ENCODE measurements at regions not wholly inside any gene's neighbourhood (a gene's known extent, or its start where the extent isn't known, plus 50 kb on each side); places are given as distances from the start of the nearest gene placed in this dataset.

GRCh38 chr18:67074309-67074708, 442.2 kb downstream of the DSEL start:
- H3K27ac ChIP-seq (ENCODE audit: low read length), result no peak overlapping the region
- no peaks in the 10 kb centered on the region for H3K9me3 ChIP-seq (replicated peaks; ENCODE audit: control insufficient read depth, low read depth, low read length)
- no peak for DNase-seq
- 33% methylated on average over 2 of the region's 4 CpGs for WGBS (ENCODE audit: insufficient coverage)
- no peaks in the 10 kb centered on the region for H3K4me1 ChIP-seq (ENCODE audit: control insufficient read depth, insufficient read depth, low read length)
- H3K4me3 ChIP-seq (ENCODE audit: low read length), result no peak overlapping the region
- no peaks in the 10 kb centered on the region for H3K27me3 ChIP-seq (ENCODE audit: control insufficient read depth, insufficient read depth, low read length)
- no peaks in the 10 kb centered on the region for H3K36me3 ChIP-seq (ENCODE audit: control insufficient read depth, insufficient read depth, low read length)

GRCh38 chr18:67072791-67073190, 443.7 kb downstream of the DSEL start:
- H3K27me3 ChIP-seq (ENCODE audit: control insufficient read depth, insufficient read depth, low read length), result no peaks in the 10 kb centered on the region
- H3K27ac ChIP-seq (ENCODE audit: low read length), result no peak overlapping the region
- H3K9me3 ChIP-seq (replicated peaks; ENCODE audit: control insufficient read depth, low read depth, low read length), result no peaks in the 10 kb centered on the region
- 100% methylated on average over 1 of the region's 2 CpGs for WGBS (ENCODE audit: insufficient coverage)
- DNase-seq, result no peak
- H3K4me1 ChIP-seq (ENCODE audit: control insufficient read depth, insufficient read depth, low read length), result no peaks in the 10 kb centered on the region
- no peaks in the 10 kb centered on the region for H3K36me3 ChIP-seq (ENCODE audit: control insufficient read depth, insufficient read depth, low read length)
- H3K4me3 ChIP-seq (ENCODE audit: low read length), result no peak overlapping the region

- Histone ChIP-seq H3K27ac (ENCODE audit: low read length) (no peak overlapping the region), H3K36me3 (ENCODE audit: control insufficient read depth, insufficient read depth, low read length) (no peaks in the 10 kb centered on the region), H3K9me3 (replicated peaks; ENCODE audit: control insufficient read depth, low read depth, low read length) (no peaks in the 10 kb centered on the region), H3K27me3 (ENCODE audit: control insufficient read depth, insufficient read depth, low read length) (no peaks in the 10 kb centered on the region), H3K4me1 (ENCODE audit: control insufficient read depth, insufficient read depth, low read length) (no peaks in the 10 kb centered on the region), H3K4me3 (ENCODE audit: low read length) (no peak overlapping the region)
- DNase-seq, result no peak
- no CpG with 5 or more reads among the region's 2 CpGs for WGBS (ENCODE audit: insufficient coverage)
Measured at GRCh38 chr18:67068608-67069007, 447.9 kb downstream of the DSEL start.

GRCh38 chr18:67047334-67047733, 443.4 kb upstream of the CDH19 start:
- no peak overlapping the region for H3K27ac ChIP-seq (ENCODE audit: low read length)
- no peaks in the 10 kb centered on the region for H3K36me3 ChIP-seq (ENCODE audit: control insufficient read depth, insufficient read depth, low read length)
- H3K4me3 ChIP-seq (ENCODE audit: low read length), result no peak overlapping the region
- H3K9me3 ChIP-seq (replicated peaks; ENCODE audit: control insufficient read depth, low read depth, low read length), result peaks cover 4% of the 10 kb centered on the region
- H3K27me3 ChIP-seq (ENCODE audit: control insufficient read depth, insufficient read depth, low read length), result no peaks in the 10 kb centered on the region
- H3K4me1 ChIP-seq (ENCODE audit: control insufficient read depth, insufficient read depth, low read length), result no peaks in the 10 kb centered on the region
- no peak for DNase-seq
- WGBS (ENCODE audit: insufficient coverage), result no CpG with 5 or more reads among the region's 6 CpGs

- Histone ChIP-seq H3K4me3 (ENCODE audit: low read length) (no peak overlapping the region), H3K4me1 (ENCODE audit: control insufficient read depth, insufficient read depth, low read length) (no peaks in the 10 kb centered on the region), H3K36me3 (ENCODE audit: control insufficient read depth, insufficient read depth, low read length) (no peaks in the 10 kb centered on the region), H3K27me3 (ENCODE audit: control insufficient read depth, insufficient read depth, low read length) (no peaks in the 10 kb centered on the region), H3K27ac (ENCODE audit: low read length) (no peak overlapping the region), H3K9me3 (replicated peaks; ENCODE audit: control insufficient read depth, low read depth, low read length) (peaks cover 2% of the 10 kb centered on the region)
- no peak for DNase-seq
- WGBS (ENCODE audit: insufficient coverage), result 91% methylated on average over 10 of the region's 11 CpGs
Measured at GRCh38 chr18:67043276-67043675, 439.4 kb upstream of the CDH19 start.

- no peak overlapping the region for H3K4me3 ChIP-seq (ENCODE audit: low read length)
- no peaks in the 10 kb centered on the region for H3K36me3 ChIP-seq (ENCODE audit: control insufficient read depth, insufficient read depth, low read length)
- DNase-seq, result no peak
- no CpG with 5 or more reads among the region's 2 CpGs for WGBS (ENCODE audit: insufficient coverage)
- H3K27ac ChIP-seq (ENCODE audit: low read length), result no peak overlapping the region
- H3K4me1 ChIP-seq (ENCODE audit: control insufficient read depth, insufficient read depth, low read length), result no peaks in the 10 kb centered on the region
- peaks cover 2% of the 10 kb centered on the region for H3K9me3 ChIP-seq (replicated peaks; ENCODE audit: control insufficient read depth, low read depth, low read length)
- H3K27me3 ChIP-seq (ENCODE audit: control insufficient read depth, insufficient read depth, low read length), result no peaks in the 10 kb centered on the region
Measured at GRCh38 chr18:67041334-67041733, 437.4 kb upstream of the CDH19 start.

GRCh38 chr18:67035026-67035425, 431.1 kb upstream of the CDH19 start:
- Histone ChIP-seq H3K27ac (ENCODE audit: low read length) (no peak overlapping the region), H3K4me3 (ENCODE audit: low read length) (no peak overlapping the region), H3K4me1 (ENCODE audit: control insufficient read depth, insufficient read depth, low read length) (no peaks in the 10 kb centered on the region), H3K9me3 (replicated peaks; ENCODE audit: control insufficient read depth, low read depth, low read length) (no peaks in the 10 kb centered on the region), H3K27me3 (ENCODE audit: control insufficient read depth, insufficient read depth, low read length) (no peaks in the 10 kb centered on the region), H3K36me3 (ENCODE audit: control insufficient read depth, insufficient read depth, low read length) (no peaks in the 10 kb centered on the region)
- no CpG with 5 or more reads among the region's 4 CpGs for WGBS (ENCODE audit: insufficient coverage)
- DNase-seq, result no peak

- DNase-seq, result no peak
Measured at GRCh38 chr18:67023059-67023458, 419.2 kb upstream of the CDH19 start.

GRCh38 chr18:67010919-67011318, 407.0 kb upstream of the CDH19 start:
- no peak overlapping the region for H3K27ac ChIP-seq (ENCODE audit: low read length)
- H3K27me3 ChIP-seq (ENCODE audit: control insufficient read depth, insufficient read depth, low read length), result no peaks in the 10 kb centered on the region
- no peaks in the 10 kb centered on the region for H3K4me1 ChIP-seq (ENCODE audit: control insufficient read depth, insufficient read depth, low read length)
- H3K36me3 ChIP-seq (ENCODE audit: control insufficient read depth, insufficient read depth, low read length), result no peaks in the 10 kb centered on the region
- no peak overlapping the region for H3K4me3 ChIP-seq (ENCODE audit: low read length)
- no peak for DNase-seq
- no peaks in the 10 kb centered on the region for H3K9me3 ChIP-seq (replicated peaks; ENCODE audit: control insufficient read depth, low read depth, low read length)

More at GRCh38 chr18:67023059-67023458, 419.2 kb upstream of the CDH19 start:
- no peaks in the 10 kb centered on the region for H3K36me3 ChIP-seq (ENCODE audit: control insufficient read depth, insufficient read depth, low read length)
- H3K27ac ChIP-seq (ENCODE audit: low read length), result no peak overlapping the region
- H3K27me3 ChIP-seq (ENCODE audit: control insufficient read depth, insufficient read depth, low read length), result no peaks in the 10 kb centered on the region
- H3K4me3 ChIP-seq (ENCODE audit: low read length), result no peak overlapping the region
- no peaks in the 10 kb centered on the region for H3K4me1 ChIP-seq (ENCODE audit: control insufficient read depth, insufficient read depth, low read length)
- no peaks in the 10 kb centered on the region for H3K9me3 ChIP-seq (replicated peaks; ENCODE audit: control insufficient read depth, low read depth, low read length)

GRCh38 chr18:67007999-67008398, 404.1 kb upstream of the CDH19 start:
- H3K27me3 ChIP-seq (ENCODE audit: control insufficient read depth, insufficient read depth, low read length), result no peaks in the 10 kb centered on the region
- no peaks in the 10 kb centered on the region for H3K36me3 ChIP-seq (ENCODE audit: control insufficient read depth, insufficient read depth, low read length)
- WGBS (ENCODE audit: insufficient coverage), result no CpG with 5 or more reads among the region's 1 CpG
- DNase-seq, result no peak
- no peak overlapping the region for H3K27ac ChIP-seq (ENCODE audit: low read length)
- no peak overlapping the region for H3K4me3 ChIP-seq (ENCODE audit: low read length)
- H3K9me3 ChIP-seq (replicated peaks; ENCODE audit: control insufficient read depth, low read depth, low read length), result no peaks in the 10 kb centered on the region
- no peaks in the 10 kb centered on the region for H3K4me1 ChIP-seq (ENCODE audit: control insufficient read depth, insufficient read depth, low read length)

GRCh38 chr18:67007085-67007484, 403.2 kb upstream of the CDH19 start:
- no peak overlapping the region for H3K27ac ChIP-seq (ENCODE audit: low read length)
- no peaks in the 10 kb centered on the region for H3K27me3 ChIP-seq (ENCODE audit: control insufficient read depth, insufficient read depth, low read length)
- H3K36me3 ChIP-seq (ENCODE audit: control insufficient read depth, insufficient read depth, low read length), result no peaks in the 10 kb centered on the region
- no CpG with 5 or more reads among the region's 1 CpG for whole genome bisulfite sequencing (ENCODE audit: insufficient coverage)
- DNase-seq, result no peak
- no peaks in the 10 kb centered on the region for H3K4me1 ChIP-seq (ENCODE audit: control insufficient read depth, insufficient read depth, low read length)
- no peak overlapping the region for H3K4me3 ChIP-seq (ENCODE audit: low read length)
- H3K9me3 ChIP-seq (replicated peaks; ENCODE audit: control insufficient read depth, low read depth, low read length), result no peaks in the 10 kb centered on the region
